ENCODE measurements at regions not wholly inside any gene's neighbourhood (a gene's known extent, or its start where the extent isn't known, plus 50 kb on each side); places are given as distances from the start of the nearest gene placed in this dataset.

DNA sequence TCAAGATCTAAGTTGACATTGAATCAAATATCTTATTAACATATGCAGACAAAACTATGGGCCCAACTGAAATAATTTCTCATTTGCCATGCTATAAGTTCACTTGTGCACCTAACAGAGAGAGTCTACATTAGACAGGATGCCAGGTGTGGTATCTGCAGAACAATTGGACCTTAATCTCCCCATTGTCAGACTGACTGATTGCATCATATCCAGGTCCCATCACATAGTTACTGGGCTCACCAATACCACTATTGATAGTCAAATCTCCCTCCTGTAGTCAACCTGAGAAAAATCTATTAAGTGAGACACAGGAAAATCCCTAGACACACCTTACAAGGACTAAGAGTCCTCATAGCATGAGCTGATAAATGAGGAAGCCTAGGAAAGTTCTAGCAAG lies 156.0 kb upstream of the FRG1 start:
- peaks cover 61% of the 10 kb centered on the region for H3K9me3 Mint-ChIP-seq (ENCODE audit: unreplicated experiment)
- no peak overlapping the region for H3K4me3 Mint-ChIP-seq (ENCODE audit: unreplicated experiment)
- H3K36me3 Mint-ChIP-seq (ENCODE audit: unreplicated experiment): peaks cover 2% of the 10 kb centered on the region
- DNase-seq (ENCODE audit: extremely low spot score, unreplicated experiment): no peak
- TF ChIP-seq, protein P1, sequence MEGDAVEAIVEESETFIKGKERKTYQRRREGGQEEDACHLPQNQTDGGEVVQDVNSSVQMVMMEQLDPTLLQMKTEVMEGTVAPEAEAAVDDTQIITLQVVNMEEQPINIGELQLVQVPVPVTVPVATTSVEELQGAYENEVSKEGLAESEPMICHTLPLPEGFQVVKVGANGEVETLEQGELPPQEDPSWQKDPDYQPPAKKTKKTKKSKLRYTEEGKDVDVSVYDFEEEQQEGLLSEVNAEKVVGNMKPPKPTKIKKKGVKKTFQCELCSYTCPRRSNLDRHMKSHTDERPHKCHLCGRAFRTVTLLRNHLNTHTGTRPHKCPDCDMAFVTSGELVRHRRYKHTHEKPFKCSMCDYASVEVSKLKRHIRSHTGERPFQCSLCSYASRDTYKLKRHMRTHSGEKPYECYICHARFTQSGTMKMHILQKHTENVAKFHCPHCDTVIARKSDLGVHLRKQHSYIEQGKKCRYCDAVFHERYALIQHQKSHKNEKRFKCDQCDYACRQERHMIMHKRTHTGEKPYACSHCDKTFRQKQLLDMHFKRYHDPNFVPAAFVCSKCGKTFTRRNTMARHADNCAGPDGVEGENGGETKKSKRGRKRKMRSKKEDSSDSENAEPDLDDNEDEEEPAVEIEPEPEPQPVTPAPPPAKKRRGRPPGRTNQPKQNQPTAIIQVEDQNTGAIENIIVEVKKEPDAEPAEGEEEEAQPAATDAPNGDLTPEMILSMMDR (IDR thresholded peaks at IDR 0.05): no peak
- no peak overlapping the region for H3K27ac Mint-ChIP-seq (ENCODE audit: unreplicated experiment)
- no peaks in the 10 kb centered on the region for H3K27me3 Mint-ChIP-seq (ENCODE audit: unreplicated experiment)
- H3K4me1 Mint-ChIP-seq (ENCODE audit: unreplicated experiment): no peaks in the 10 kb centered on the region

DNA sequence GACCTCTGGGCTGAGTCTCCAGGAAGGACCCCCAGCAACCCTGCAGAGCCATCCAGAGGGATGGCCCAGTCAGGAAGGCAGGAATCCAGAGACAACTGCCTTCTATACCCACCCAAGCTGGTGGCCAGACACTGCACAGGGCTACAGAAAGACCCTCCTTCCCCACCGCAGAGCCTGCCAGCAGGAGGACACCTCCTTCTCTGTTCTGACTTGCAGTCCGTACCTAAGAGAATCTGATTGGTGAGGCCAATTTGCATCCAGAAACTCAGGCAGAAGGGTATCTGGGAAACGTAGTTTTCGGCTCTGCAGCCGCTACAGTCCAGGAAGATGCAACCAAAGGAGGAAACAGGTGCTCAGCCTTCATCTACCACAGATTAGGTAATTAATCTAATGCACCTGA lies 155.4 kb upstream of the FRG1 start:
- no peak overlapping the region for H3K4me3 Mint-ChIP-seq (ENCODE audit: unreplicated experiment)
- H3K27me3 Mint-ChIP-seq (ENCODE audit: unreplicated experiment): no peaks in the 10 kb centered on the region
- H3K27ac Mint-ChIP-seq (ENCODE audit: unreplicated experiment): no peak overlapping the region
- DNase-seq (ENCODE audit: extremely low spot score, unreplicated experiment): no peak
- H3K36me3 Mint-ChIP-seq (ENCODE audit: unreplicated experiment): peaks cover 2% of the 10 kb centered on the region
- H3K4me1 Mint-ChIP-seq (ENCODE audit: unreplicated experiment): no peaks in the 10 kb centered on the region
- peaks cover 61% of the 10 kb centered on the region for H3K9me3 Mint-ChIP-seq (ENCODE audit: unreplicated experiment)
- TF ChIP-seq, protein P1 (IDR thresholded peaks at IDR 0.05): no peak

DNA sequence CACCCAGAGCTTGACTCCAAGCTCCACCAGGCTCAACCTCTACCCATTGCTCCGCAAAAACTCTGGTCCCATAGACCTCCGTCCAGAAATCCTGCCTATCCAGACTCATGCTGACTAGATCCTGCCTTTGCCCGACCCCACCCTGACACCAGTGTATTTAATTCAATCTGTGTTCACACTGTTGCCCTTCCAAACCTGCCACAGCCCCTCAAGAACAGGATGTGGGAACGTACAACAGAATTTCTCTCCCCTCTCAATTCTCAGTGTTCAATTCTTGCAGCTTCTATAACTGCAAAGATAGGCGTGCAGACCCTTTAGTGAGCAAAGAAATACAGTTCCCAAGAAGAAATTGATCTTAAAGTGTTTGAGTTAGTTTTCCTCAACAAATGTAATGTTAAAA lies 154.2 kb upstream of the FRG1 start:
- TF ChIP-seq, protein P1 (IDR thresholded peaks at IDR 0.05): no peak
- no peak for DNase-seq (ENCODE audit: extremely low spot score, unreplicated experiment)
- Mint-ChIP-seq H3K4me3 (ENCODE audit: unreplicated experiment) (no peak overlapping the region), H3K9me3 (ENCODE audit: unreplicated experiment) (peaks cover 58% of the 10 kb centered on the region), H3K4me1 (ENCODE audit: unreplicated experiment) (no peaks in the 10 kb centered on the region), H3K27ac (ENCODE audit: unreplicated experiment) (no peak overlapping the region), H3K27me3 (ENCODE audit: unreplicated experiment) (no peaks in the 10 kb centered on the region), H3K36me3 (ENCODE audit: unreplicated experiment) (peaks cover 2% of the 10 kb centered on the region)

DNA sequence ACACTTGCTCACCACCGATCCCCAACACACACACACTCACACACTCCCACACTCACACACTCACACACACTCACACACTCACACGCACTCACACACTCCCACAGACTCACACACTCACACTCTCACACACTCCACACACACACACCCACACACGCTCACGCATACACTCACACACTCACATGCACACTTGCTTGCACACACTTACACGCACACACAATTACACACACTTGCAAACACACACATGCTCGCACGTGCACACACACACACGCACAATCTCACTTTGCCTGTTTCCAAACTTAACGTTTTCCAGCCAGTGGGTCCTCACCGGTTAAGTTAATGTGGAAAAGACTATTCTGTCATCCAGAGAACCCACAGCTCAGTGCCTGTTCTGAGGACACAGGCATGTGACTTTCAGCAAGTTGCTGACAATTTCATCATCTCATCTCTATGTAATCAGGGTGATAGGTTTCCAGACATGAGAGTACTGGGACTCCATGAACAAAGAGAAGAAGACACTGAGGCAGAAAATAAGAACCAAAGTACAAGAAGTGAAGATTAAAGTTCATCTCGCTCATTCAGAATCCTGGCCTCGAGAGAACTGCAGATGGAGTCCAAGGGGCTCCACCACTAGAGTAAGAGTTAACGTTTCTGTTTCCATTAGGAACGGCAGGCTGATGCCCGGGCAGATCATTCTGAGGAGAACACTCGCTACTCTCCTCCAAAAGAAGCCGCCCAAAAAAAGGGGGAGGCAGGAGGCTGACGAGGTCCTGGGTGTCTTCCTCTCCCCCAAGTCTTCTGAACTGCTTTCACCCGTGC lies 153.2 kb upstream of the FRG1 start:
- Mint-ChIP-seq H3K27me3 (ENCODE audit: unreplicated experiment) (no peaks in the 10 kb centered on the region), H3K36me3 (ENCODE audit: unreplicated experiment) (peaks cover 2% of the 10 kb centered on the region), H3K4me3 (ENCODE audit: unreplicated experiment) (no peak overlapping the region), H3K9me3 (ENCODE audit: unreplicated experiment) (peaks cover 51% of the 10 kb centered on the region), H3K27ac (ENCODE audit: unreplicated experiment) (no peak overlapping the region), H3K4me1 (ENCODE audit: unreplicated experiment) (no peaks in the 10 kb centered on the region)
- DNase-seq (ENCODE audit: extremely low spot score, unreplicated experiment): no peak
- TF ChIP-seq, protein P1 (IDR thresholded peaks at IDR 0.05): no peak

DNA sequence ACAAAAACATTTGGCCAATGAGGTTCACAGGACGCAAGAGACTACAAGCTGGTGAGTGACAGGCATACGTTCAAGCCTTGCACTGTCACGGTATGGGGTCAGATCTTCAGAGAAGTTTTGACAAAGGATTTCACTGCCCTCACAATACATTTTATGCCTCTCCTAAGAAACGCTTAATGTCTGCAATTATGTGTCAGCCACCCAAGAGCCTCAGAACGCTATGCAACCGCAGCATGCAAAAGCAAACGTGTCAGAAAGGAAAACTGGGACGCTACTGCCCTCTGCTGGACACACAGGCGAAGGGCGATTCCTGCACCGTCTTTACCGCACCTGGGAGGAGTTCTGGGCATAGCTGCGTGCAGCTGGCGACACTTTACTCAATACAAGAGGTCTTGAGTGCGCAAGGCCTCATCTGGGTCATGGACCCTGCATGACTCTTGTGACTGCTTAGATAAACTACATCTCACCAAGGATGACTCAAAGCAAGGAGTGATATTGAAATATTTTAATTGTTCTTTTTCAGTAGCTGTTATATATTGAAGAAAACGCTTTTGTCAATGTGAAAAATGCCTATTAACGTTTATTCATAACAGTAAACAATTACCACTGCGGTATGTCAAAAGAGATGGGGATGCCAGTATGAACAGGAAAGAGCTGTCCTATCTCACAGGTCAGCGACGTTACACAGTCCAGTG lies 147.6 kb upstream of the FRG1 start:
- no peaks in the 10 kb centered on the region for H3K36me3 Mint-ChIP-seq (ENCODE audit: unreplicated experiment)
- TF ChIP-seq, protein P1 (IDR thresholded peaks at IDR 0.05): peak; percentile 81
- no peak for DNase-seq (ENCODE audit: extremely low spot score, unreplicated experiment)
- H3K27ac Mint-ChIP-seq (ENCODE audit: unreplicated experiment): no peak overlapping the region
- H3K27me3 Mint-ChIP-seq (ENCODE audit: unreplicated experiment): no peaks in the 10 kb centered on the region
- H3K9me3 Mint-ChIP-seq (ENCODE audit: unreplicated experiment): peaks cover 18% of the 10 kb centered on the region
- no peak overlapping the region for H3K4me3 Mint-ChIP-seq (ENCODE audit: unreplicated experiment)
- peaks cover 2% of the 10 kb centered on the region for H3K4me1 Mint-ChIP-seq (ENCODE audit: unreplicated experiment)

Measured in osteocyte (in vitro differentiated cells).